CD4-positive, alpha-beta T cell treated with Interleukin-4 for 4 hours (primary cell): ENCODE measurements at regions not wholly inside any gene's neighbourhood (a gene's known extent, or its start where the extent isn't known, plus 50 kb on each side); places are given as distances from the start of the nearest gene placed in this dataset.
"Not testable (repeated sequence)": the region's sequence is repeated elsewhere in the genome, so short reads cannot be mapped to it uniquely, and the experiment has no call there.

Experiments used
- DNase-seq: peaks from one replicate; pipeline ENCODE4 v3.0.0-alpha.2; 2020

GRCh38 chr1:192418552-192419285 is 101.9 kb downstream of the RGS21 start:
- DNase-seq: no peak

DNA sequence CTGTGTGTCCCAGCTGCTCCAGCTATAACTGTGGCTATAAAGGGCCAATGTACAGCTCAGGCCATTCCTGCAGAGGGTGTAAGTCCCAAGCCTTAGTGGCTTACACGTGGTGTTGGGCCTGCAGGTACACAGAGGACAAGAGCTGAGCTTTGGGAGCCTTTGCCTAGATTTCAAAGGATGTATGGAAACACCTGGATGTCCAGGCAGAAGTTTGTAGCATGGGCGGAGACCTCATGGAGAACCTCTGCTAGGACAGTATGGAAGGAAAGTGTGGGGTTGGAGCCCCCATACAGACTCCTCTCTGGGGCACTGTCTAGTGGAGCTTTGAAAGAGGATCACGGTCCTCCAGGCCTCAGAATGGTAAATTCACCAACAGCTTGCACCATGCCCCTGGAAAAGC is 113.9 kb downstream of the RGS21 start:
- no peak for DNase-seq

DNA sequence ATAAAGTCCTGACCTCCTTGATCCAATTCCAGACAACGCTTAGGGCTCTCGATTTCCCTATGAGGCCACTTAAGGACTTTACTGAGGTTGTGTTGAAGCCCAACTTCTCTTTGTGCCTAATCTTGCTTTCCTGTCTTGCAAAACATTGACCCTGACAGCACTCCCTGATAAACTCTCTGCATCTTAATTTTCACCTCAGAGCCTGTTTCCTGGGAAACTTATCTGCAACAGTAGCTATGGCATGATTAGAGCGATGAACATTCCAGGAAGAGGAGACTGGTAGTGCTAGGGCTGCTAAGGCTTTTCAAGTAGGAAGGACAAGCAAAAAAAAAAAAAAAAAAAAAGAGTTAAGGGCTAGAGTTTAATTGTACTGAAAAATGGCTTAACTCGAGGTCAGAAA is 118.9 kb downstream of the RGS21 start:
- no peak for DNase-seq

GRCh38 chr1:192436441-192437078 is 119.8 kb downstream of the RGS21 start:
- DNase-seq: no peak

- no peak for DNase-seq
Measured at GRCh38 chr1:192438737-192439136, 121.9 kb downstream of the RGS21 start.

GRCh38 chr1:192439373-192440025 is 122.7 kb downstream of the RGS21 start:
- DNase-seq: no peak

GRCh38 chr1:192441492-192441891 is 124.7 kb downstream of the RGS21 start:
- no peak for DNase-seq

- DNase-seq: no peak
Measured at GRCh38 chr1:192442736-192443135, 125.9 kb downstream of the RGS21 start.

GRCh38 chr1:192443616-192444015 is 126.8 kb downstream of the RGS21 start:
- no peak for DNase-seq

GRCh38 chr1:192445241-192445640 is 128.4 kb downstream of the RGS21 start:
- no peak for DNase-seq

GRCh38 chr1:192445839-192446489 is 129.2 kb downstream of the RGS21 start:
- peak; percentile 61 for DNase-seq

GRCh38 chr1:192448026-192448578 is 127.5 kb upstream of the RGS1 start:
- no peak for DNase-seq

DNA sequence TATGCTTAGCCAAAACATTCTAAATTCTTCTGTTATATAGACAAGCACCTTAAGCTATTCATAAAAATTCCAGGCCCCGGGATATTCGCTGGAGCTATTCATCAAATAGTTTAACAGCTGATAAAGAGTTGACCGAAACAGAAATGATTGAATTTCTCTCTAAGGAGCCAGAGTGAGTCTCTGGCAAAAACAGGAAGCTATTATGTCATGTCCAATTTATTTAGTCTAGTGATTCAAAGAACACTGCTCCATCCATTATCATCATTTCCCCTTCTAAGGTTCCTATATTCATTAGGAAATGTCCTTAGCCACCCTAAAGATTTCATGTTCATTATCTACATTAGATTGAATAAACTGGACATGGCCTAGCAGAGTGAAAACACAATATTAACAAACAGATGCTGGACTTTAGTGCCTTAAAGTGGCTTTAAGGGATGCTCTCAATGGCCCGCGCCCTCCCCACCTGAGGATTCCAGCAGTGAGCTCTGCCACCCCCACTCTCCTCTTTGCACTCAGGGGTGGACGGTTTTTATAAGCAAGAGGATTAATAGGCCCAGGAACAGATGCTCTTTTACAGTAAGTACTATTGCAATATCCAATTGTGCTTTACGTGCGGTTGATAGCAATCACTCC is 122.1 kb upstream of the RGS1 start:
- no peak for DNase-seq

DNA sequence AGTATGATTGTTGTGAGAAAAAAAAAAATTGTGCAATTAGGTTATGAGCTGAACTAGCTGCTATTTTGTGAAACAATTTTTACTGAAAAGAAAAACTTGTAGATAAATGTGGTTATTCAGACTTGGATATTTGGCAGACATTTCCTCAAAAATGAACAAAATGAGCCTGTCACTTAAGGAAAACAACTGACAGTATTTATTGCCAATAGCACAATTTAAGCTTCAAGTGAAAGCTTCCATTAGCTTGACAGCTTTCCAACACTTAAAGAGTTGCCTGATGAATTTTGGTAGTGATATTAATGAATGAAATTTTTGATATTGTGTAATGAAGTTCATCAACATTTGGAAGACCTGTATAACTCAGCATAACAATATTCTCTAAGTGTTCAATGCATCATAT is 116.1 kb upstream of the RGS1 start:
- DNase-seq: no peak

DNA sequence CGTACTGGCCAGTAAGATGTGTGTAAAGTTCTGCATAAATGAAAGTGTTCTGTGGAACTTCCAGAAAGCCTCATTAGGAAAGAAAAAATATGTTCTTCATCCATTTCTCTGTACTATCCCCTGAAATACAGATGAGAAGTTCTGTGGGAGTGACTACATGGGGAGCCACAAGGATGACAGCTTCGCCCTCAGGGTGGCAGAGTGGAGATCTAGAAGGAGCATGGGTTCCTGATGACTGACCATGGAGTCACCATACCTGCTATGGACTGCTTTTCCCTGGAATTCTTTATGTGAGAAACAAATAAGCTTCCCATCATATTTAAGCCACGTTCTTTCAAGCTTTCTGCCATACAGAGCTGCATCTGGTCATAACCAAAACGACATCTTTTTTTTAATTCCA is 113.9 kb upstream of the RGS1 start:
- no peak for DNase-seq

- no peak for DNase-seq
Measured at GRCh38 chr1:192462616-192463015, 113.0 kb upstream of the RGS1 start.

DNA sequence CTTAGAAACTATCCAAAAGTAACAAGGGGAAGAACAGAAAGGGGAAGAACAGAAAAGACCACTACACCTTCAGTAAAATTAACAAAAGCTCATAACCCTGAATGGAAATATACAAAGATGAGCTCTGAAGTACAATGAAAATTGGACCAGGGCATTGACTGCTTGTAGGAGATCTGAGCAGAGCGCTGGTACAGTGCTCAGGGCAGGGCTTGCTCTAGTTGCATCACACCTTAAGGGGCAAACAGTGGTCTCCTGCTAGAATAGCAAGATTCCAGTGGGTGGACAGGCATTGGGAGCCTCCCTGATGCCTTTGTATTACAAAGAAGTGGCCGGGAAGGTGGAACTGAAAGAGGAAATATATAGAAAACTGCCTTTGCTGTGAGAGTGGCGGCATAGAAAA is 111.9 kb upstream of the RGS1 start:
- DNase-seq: no peak

DNA sequence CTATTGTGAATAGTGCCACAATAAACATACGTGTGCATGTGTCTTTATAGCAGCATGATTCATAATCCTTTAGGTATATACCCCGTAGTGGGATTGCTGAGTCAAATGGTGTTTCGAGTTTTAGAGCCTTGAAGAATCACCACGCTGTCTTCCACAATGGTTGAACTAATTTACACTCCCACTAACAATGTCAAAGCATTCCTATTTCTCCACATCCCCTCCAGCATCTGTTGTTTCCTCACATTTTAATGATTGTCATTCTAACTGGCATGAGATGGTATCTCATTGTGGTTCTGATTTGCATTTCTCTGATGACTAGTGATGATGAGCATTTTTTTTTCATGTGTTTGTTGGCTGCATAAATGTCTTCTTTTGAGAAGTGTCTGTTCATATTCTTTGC is 110.4 kb upstream of the RGS1 start:
- DNase-seq: not testable (repeated sequence)

GRCh38 chr1:192474080-192474683 is 101.4 kb upstream of the RGS1 start:
- DNase-seq: peak; percentile 28

GRCh38 chr1:192475329-192475728 is 100.2 kb upstream of the RGS1 start:
- DNase-seq: no peak

- DNase-seq: no peak
Measured at GRCh38 chr1:192475970-192476369, 99.6 kb upstream of the RGS1 start.

GRCh38 chr1:192476802-192477298 is 98.7 kb upstream of the RGS1 start:
- peak; percentile 10 for DNase-seq
